ENCODE measurements at regions not wholly inside any gene's neighbourhood (a gene's known extent, or its start where the extent isn't known, plus 50 kb on each side); places are given as distances from the start of the nearest gene placed in this dataset.
A peak's percentile ranks its signal among the peaks of the same experiment; 100 is the strongest.

GRCh38 chr9:15113288-15113687 is 193.7 kb downstream of the TTC39B start:
- no peak for TF ChIP-seq CTCF (conservative IDR thresholded peaks at IDR 0.05; ENCODE audit: control insufficient read depth, insufficient read depth, low read depth, low read length)

GRCh38 chr9:15111071-15111470 is 195.9 kb downstream of the TTC39B start:
- no peak for TF ChIP-seq CTCF (conservative IDR thresholded peaks at IDR 0.05; ENCODE audit: control insufficient read depth, insufficient read depth, low read depth, low read length)

More at GRCh38 chr9:15113288-15113687, 193.7 kb downstream of the TTC39B start:
- no peak for DNase-seq (ENCODE audit: low read depth)
- H3K4me3 ChIP-seq (ENCODE audit: control insufficient read depth, low read depth, low read length): no peak overlapping the region

GRCh38 chr9:15104826-15105420 is 194.7 kb upstream of the FREM1 start:
- TF ChIP-seq CTCF (conservative IDR thresholded peaks at IDR 0.05; ENCODE audit: control insufficient read depth, insufficient read depth, low read depth, low read length): peak; percentile 88
- peak; percentile 47 for DNase-seq (ENCODE audit: low read depth)
- no peak overlapping the region for H3K4me3 ChIP-seq (ENCODE audit: control insufficient read depth, low read depth, low read length)

More at GRCh38 chr9:15111071-15111470, 195.9 kb downstream of the TTC39B start:
- H3K4me3 ChIP-seq (ENCODE audit: control insufficient read depth, low read depth, low read length): no peak overlapping the region
- no peak for DNase-seq (ENCODE audit: low read depth)

- TF ChIP-seq CTCF (conservative IDR thresholded peaks at IDR 0.05; ENCODE audit: control insufficient read depth, insufficient read depth, low read depth, low read length): no peak
Measured at GRCh38 chr9:15103290-15103689, 193.1 kb upstream of the FREM1 start.

GRCh38 chr9:15101095-15101494 is 190.9 kb upstream of the FREM1 start:
- DNase-seq (ENCODE audit: low read depth): no peak

More at GRCh38 chr9:15103290-15103689, 193.1 kb upstream of the FREM1 start:
- H3K4me3 ChIP-seq (ENCODE audit: control insufficient read depth, low read depth, low read length): no peak overlapping the region
- DNase-seq (ENCODE audit: low read depth): no peak

GRCh38 chr9:15100571-15100970 is 190.3 kb upstream of the FREM1 start:
- no peak for TF ChIP-seq CTCF (conservative IDR thresholded peaks at IDR 0.05; ENCODE audit: control insufficient read depth, insufficient read depth, low read depth, low read length)
- DNase-seq (ENCODE audit: low read depth): no peak
- no peak overlapping the region for H3K4me3 ChIP-seq (ENCODE audit: control insufficient read depth, low read depth, low read length)

More at GRCh38 chr9:15101095-15101494, 190.9 kb upstream of the FREM1 start:
- H3K4me3 ChIP-seq (ENCODE audit: control insufficient read depth, low read depth, low read length): no peak overlapping the region
- no peak for TF ChIP-seq CTCF (conservative IDR thresholded peaks at IDR 0.05; ENCODE audit: control insufficient read depth, insufficient read depth, low read depth, low read length)

Measured in fibroblast of mammary gland (primary cell).